H1 (cell line): ENCODE measurements at regions not wholly inside any gene's neighbourhood (a gene's known extent, or its start where the extent isn't known, plus 50 kb on each side); places are given as distances from the start of the nearest gene placed in this dataset.

ENCODE experiments used
- RNF2 ChIP-seq: fragments of 200-900, 300-1000 bp; sonication (generic); IDR thresholded peaks from 2 replicates; pipeline ENCODE4 v1.7.1; 2016; ENCODE audit warnings: borderline replicate concordance, low read depth, mild to moderate bottlenecking, antibody characterized with exemption, low read length; ENCODE audit not compliant: poor library complexity, severe bottlenecking; ENCODE audit errors: missing control alignments

DNA sequence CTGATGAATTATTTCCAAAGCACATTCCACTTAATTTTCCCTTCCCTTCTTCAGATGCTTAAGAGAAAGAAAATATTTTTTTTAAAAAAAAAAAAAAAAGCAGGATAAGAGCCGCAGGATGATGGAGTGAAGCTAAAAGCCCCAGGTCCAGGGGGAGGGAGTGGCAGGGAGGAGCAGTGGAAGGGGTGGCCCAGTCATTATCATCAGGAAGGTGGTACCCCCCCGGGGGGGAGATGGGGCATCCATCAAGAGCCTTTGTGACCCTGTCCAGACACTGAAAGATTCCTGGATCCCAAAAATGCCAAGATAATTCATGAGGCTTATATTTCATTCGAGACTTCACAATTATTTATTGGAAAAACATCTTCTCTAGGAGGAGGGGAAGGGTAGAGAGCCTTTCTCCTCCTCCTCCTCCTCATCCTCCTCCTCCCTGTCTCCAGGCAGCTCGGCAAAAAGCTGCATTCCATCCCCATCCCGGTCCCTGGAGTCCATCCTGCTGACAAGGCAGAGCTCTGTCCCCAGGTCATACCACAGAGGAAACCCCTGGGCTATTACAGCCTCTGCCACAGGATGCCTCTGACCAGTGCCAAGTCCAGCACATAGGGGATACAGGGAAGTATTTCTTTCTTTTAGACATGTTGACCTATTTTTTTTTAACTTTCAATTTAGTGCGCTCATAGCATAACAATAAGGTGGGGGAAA, 125.3 kb downstream of the TWIST2 start (continued):
- no peak for TF ChIP-seq RNF2
